H1 (cell line): ENCODE measurements at regions not wholly inside any gene's neighbourhood (a gene's known extent, or its start where the extent isn't known, plus 50 kb on each side); places are given as distances from the start of the nearest gene placed in this dataset.

Experiments used
- CTCF ChIA-PET: fragments of 300-600 bp; sonication (Branson Sonifier 250); formaldehyde crosslinking; loops from one replicate; lab custom pipeline; 2021; ENCODE audit not compliant: partially characterized antibody; lab: Charles Lee
- POLR2A ChIA-PET: fragments of 300-600 bp; sonication (Branson Sonifier 250); formaldehyde crosslinking; loops from one replicate; lab custom pipeline; 2021; ENCODE audit warnings: inconsistent platforms; ENCODE audit not compliant: partially characterized antibody; lab: Charles Lee
- DNase-seq, 2 experiments: peaks; one replicate each; pipeline versions ENCODE4 v3.0.0 to v3.0.0-alpha.2; 2010 to 2022; ENCODE audit warnings: low spot score in 2 of 2, low read depth in 1 of 2, mixed read lengths in 1 of 2
- FAIRE-seq: peaks from 2 replicates; lab custom pipeline; 2011; peaks lifted over from hg19 to GRCh38; lab: Jason Lieb, UNC
- H2AFZ ChIP-seq: 2 replicates; pipeline ENCODE4 v1.8.1; 2012; ENCODE audit warnings: low read length, inconsistent platforms
- H2AK5ac ChIP-seq: 2 replicates; pipeline ENCODE4 v1.6.1; 2013; ENCODE audit warnings: low read depth, low read length
- H2BK120ac ChIP-seq: replicated peaks from 2 replicates; pipeline ENCODE3; 2013; ENCODE audit warnings: low read depth, low read length, inconsistent platforms
- H2BK12ac ChIP-seq: 2 replicates; pipeline ENCODE4 v1.6.1; 2013; ENCODE audit warnings: low read depth, low read length
- H2BK15ac ChIP-seq: 2 replicates; pipeline ENCODE4 v1.6.1; 2013; ENCODE audit warnings: low read length
- H2BK20ac ChIP-seq: 2 replicates; pipeline ENCODE4 v1.6.1; 2013; ENCODE audit warnings: low read length
- H2BK5ac ChIP-seq: 2 replicates; pipeline ENCODE4 v1.6.1; 2013; ENCODE audit warnings: low read depth, low read length
- H3K14ac ChIP-seq: 2 replicates; pipeline ENCODE4 v1.6.1; 2013; ENCODE audit warnings: inconsistent platforms; ENCODE audit not compliant: insufficient read length
- H3K18ac ChIP-seq: 2 replicates; pipeline ENCODE4 v1.6.1; 2013; ENCODE audit warnings: low read length; ENCODE audit errors: extremely low read depth
- H3K23ac ChIP-seq: 2 replicates; pipeline ENCODE4 v1.6.1; 2013; ENCODE audit warnings: inconsistent platforms; ENCODE audit not compliant: insufficient read length
- H3K23me2 ChIP-seq: 2 replicates; pipeline ENCODE4 v1.6.1; 2013; ENCODE audit warnings: low read depth, low read length
- H3K27ac ChIP-seq: 2 replicates; pipeline ENCODE4 v1.6.1; 2011; ENCODE audit warnings: low read depth, low read length, inconsistent platforms
- H3K27me3 ChIP-seq, 4 experiments: replicated peaks in 1 of 4; 1 replicate in 1 of 4; 2 replicates in 3 of 4; pipeline versions ENCODE4 v1.6.1 to v1.8.1; 2011 to 2013; ENCODE audit warnings: low read length in 3 of 4, mild to moderate bottlenecking in 3 of 4, inconsistent platforms in 2 of 4, mixed read lengths in 2 of 4, moderate library complexity in 1 of 4; ENCODE audit not compliant: control insufficient read depth in 3 of 4, insufficient read depth in 3 of 4; ENCODE audit errors: extremely low read depth in 1 of 4
- H3K36me3 ChIP-seq, 4 experiments: 2 replicates each; pipeline versions ENCODE4 v1.6.1 to v1.8.1; 2011 to 2013; ENCODE audit warnings: mild to moderate bottlenecking in 4 of 4, low read length in 3 of 4, moderate library complexity in 2 of 4, control low read depth in 1 of 4, inconsistent platforms in 1 of 4; ENCODE audit not compliant: insufficient read depth in 4 of 4, control insufficient read depth in 2 of 4
- H3K4ac ChIP-seq: replicated peaks from 2 replicates; pipeline ENCODE3; 2013; ENCODE audit warnings: low read length, low read depth, mixed read lengths, inconsistent platforms; ENCODE audit not compliant: insufficient read length
- H3K4me1 ChIP-seq, 4 experiments: replicated peaks in 1 of 4; 1 replicate in 1 of 4; 2 replicates in 3 of 4; pipeline versions ENCODE4 v1.6.1 to v1.8.1; 2011 to 2013; ENCODE audit warnings: low read length in 3 of 4, inconsistent platforms in 2 of 4, mixed read lengths in 1 of 4; ENCODE audit not compliant: insufficient read depth in 4 of 4, control insufficient read depth in 3 of 4
- H3K4me2 ChIP-seq, 2 experiments: 2 replicates each; pipeline versions ENCODE4 v1.6.1 to v1.8.1; 2011 to 2013; ENCODE audit warnings: low read depth in 2 of 2, low read length in 2 of 2, control low read depth in 1 of 2, inconsistent platforms in 1 of 2, mild to moderate bottlenecking in 1 of 2; ENCODE audit not compliant: insufficient read depth in 1 of 2
- H3K4me3 ChIP-seq, 4 experiments: fragments of 200-600, 300-600 bp in 1 of 4; sonication (generic), shearing (Covaris generic), sonication (Bioruptor Twin) in 1 of 4; 2 replicates each; pipeline versions ENCODE4 v1.5.1 to v1.8.1; 2011 to 2016; ENCODE audit warnings: low read length in 4 of 4, low read depth in 3 of 4, control low read depth in 2 of 4, inconsistent platforms in 2 of 4, mild to moderate bottlenecking in 2 of 4, mixed read lengths in 1 of 4, moderate library complexity in 1 of 4; ENCODE audit not compliant: insufficient read depth in 2 of 4; ENCODE audit errors: extremely low read depth in 1 of 4
- H3K56ac ChIP-seq: replicated peaks from 2 replicates; pipeline ENCODE3; 2013; ENCODE audit warnings: low read depth, mild to moderate bottlenecking, mixed read lengths, low read length, inconsistent platforms; ENCODE audit not compliant: insufficient read length
- H3K79me1 ChIP-seq: 2 replicates; pipeline ENCODE4 v1.6.1; 2013; ENCODE audit warnings: low read depth, low read length, control low read depth
- H3K79me2 ChIP-seq, 2 experiments: 2 replicates each; pipeline versions ENCODE4 v1.6.1 to v1.8.1; 2012 to 2013; ENCODE audit warnings: low read length in 2 of 2, mild to moderate bottlenecking in 2 of 2, inconsistent platforms in 1 of 2; ENCODE audit not compliant: insufficient read depth in 2 of 2, control insufficient read depth in 1 of 2
- H3K9ac ChIP-seq, 4 experiments: replicated peaks in 1 of 4; 1 replicate in 1 of 4; 2 replicates in 3 of 4; pipeline versions ENCODE4 v1.6.1 to v1.8.1; 2011 to 2013; ENCODE audit warnings: low read depth in 3 of 4, low read length in 3 of 4, control low read depth in 2 of 4, mild to moderate bottlenecking in 2 of 4, moderate library complexity in 2 of 4, inconsistent platforms in 1 of 4; ENCODE audit errors: extremely low read depth in 1 of 4
- H3K9me3 ChIP-seq, 2 experiments: 2 replicates each; pipeline versions ENCODE4 v1.6.1 to v1.8.1; 2012 to 2013; ENCODE audit warnings: mild to moderate bottlenecking in 2 of 2, moderate library complexity in 2 of 2, control low read depth in 1 of 2, inconsistent platforms in 1 of 2, low read depth in 1 of 2, low read length in 1 of 2, mixed read lengths in 1 of 2; ENCODE audit not compliant: insufficient read depth in 2 of 2
- H4K20me1 ChIP-seq, 2 experiments: replicated peaks in 1 of 2; 2 replicates each; pipeline versions ENCODE3 to v1.8.1; 2011 to 2013; ENCODE audit warnings: inconsistent platforms in 2 of 2, low read length in 2 of 2, mild to moderate bottlenecking in 1 of 2; ENCODE audit not compliant: insufficient read depth in 2 of 2, control insufficient read depth in 1 of 2
- H4K5ac ChIP-seq: 2 replicates; pipeline ENCODE4 v1.6.1; 2013; ENCODE audit warnings: low read length, low read depth, mixed read lengths, inconsistent platforms; ENCODE audit not compliant: insufficient read length
- H4K8ac ChIP-seq: 2 replicates; pipeline ENCODE4 v1.8.0; 2013; ENCODE audit warnings: mild to moderate bottlenecking, moderate library complexity, low read length, inconsistent platforms; ENCODE audit not compliant: insufficient read depth; ENCODE audit errors: extremely low read depth
- H4K91ac ChIP-seq: replicated peaks from 2 replicates; pipeline ENCODE3; 2013; ENCODE audit warnings: low read length, mixed read lengths, inconsistent platforms; ENCODE audit not compliant: insufficient read length
- ASH2L ChIP-seq: fragments of 200-600, 300-600 bp; sonication (generic); IDR thresholded peaks from one replicate; pipeline ENCODE4 v1.7.1; 2017; ENCODE audit warnings: low read length
- CBX8 ChIP-seq: fragments of 300-800, 300-1000 bp; sonication (generic); IDR thresholded peaks from 2 replicates; pipeline ENCODE4 v1.7.1; 2016; ENCODE audit warnings: low read depth, low read length, borderline replicate concordance
- CEBPB ChIP-seq: IDR thresholded peaks from 2 replicates; pipeline ENCODE4 v1.6.1; 2012; ENCODE audit warnings: low read depth, low read length
- CHD2 ChIP-seq: IDR thresholded peaks from 2 replicates; pipeline ENCODE4 v1.6.1; 2012; ENCODE audit warnings: low read length, improper control_type of control experiment
- EP300 ChIP-seq, 2 experiments: IDR thresholded peaks; 1 replicate in 1 of 2; 2 replicates in 1 of 2; pipeline ENCODE4 v1.6.1; 2011 to 2012; ENCODE audit warnings: low read depth in 2 of 2, low read length in 2 of 2, mild to moderate bottlenecking in 2 of 2, borderline replicate concordance in 1 of 2, inconsistent platforms in 1 of 2, moderate library complexity in 1 of 2
- GABPA ChIP-seq: IDR thresholded peaks from 2 replicates; pipeline ENCODE4 v1.6.1; 2011; ENCODE audit warnings: mild to moderate bottlenecking, low read length, moderate library complexity, borderline replicate concordance; ENCODE audit not compliant: insufficient read depth
- JUN ChIP-seq: IDR thresholded peaks from 2 replicates; pipeline ENCODE4 v1.6.1; 2011; ENCODE audit warnings: low read depth, mild to moderate bottlenecking, improper control_type of control experiment, low read length
- KDM4A ChIP-seq: IDR thresholded peaks from one replicate; pipeline ENCODE4 v1.7.1; 2012; ENCODE audit warnings: low read depth, mild to moderate bottlenecking, moderate library complexity, low read length, inconsistent platforms; ENCODE audit not compliant: severe bottlenecking
- KDM5A ChIP-seq: fragments of 200-600 bp; IDR thresholded peaks from 2 replicates; pipeline ENCODE4 v1.7.1; 2012; ENCODE audit warnings: mild to moderate bottlenecking, low read length, inconsistent platforms, mixed read lengths
- POLR2A ChIP-seq, 2 experiments: IDR thresholded peaks; 1 replicate in 1 of 2; 2 replicates in 1 of 2; pipeline ENCODE4 v1.6.1; 2011; ENCODE audit warnings: low read depth in 2 of 2, low read length in 2 of 2, mild to moderate bottlenecking in 2 of 2; ENCODE audit errors: control extremely low read depth in 1 of 2
- RBBP5 ChIP-seq: IDR thresholded peaks from 2 replicates; pipeline ENCODE4 v1.7.1; 2012; ENCODE audit warnings: low read depth, mild to moderate bottlenecking, inconsistent platforms, low read length, moderate library complexity, borderline replicate concordance
- SP2 ChIP-seq: IDR thresholded peaks from 2 replicates; pipeline ENCODE4 v1.6.1; 2012; ENCODE audit warnings: mild to moderate bottlenecking, low read length, inconsistent platforms
- TBP ChIP-seq: IDR thresholded peaks from 2 replicates; pipeline ENCODE4 v1.6.1; 2011; ENCODE audit warnings: low read depth, low read length, improper control_type of control experiment
- TCF12 ChIP-seq: IDR thresholded peaks from 2 replicates; pipeline ENCODE4 v1.6.1; 2011; ENCODE audit warnings: low read depth, mild to moderate bottlenecking, low read length
- WGBS, 2 experiments: shearing (Covaris generic) in 1 of 2; methylation state at CpG; one replicate each; pipeline versions ENCODE4 v1.1.6 to v1.1.7; 2013 to 2015; ENCODE audit warnings: low lambda C conversion rate in 2 of 2, mixed read lengths in 2 of 2, inconsistent platforms in 1 of 2, low coverage in 1 of 2, missing lambda C conversion rate in 1 of 2; ENCODE audit not compliant: insufficient replicate concordance in 2 of 2, insufficient coverage in 1 of 2, insufficient read length in 1 of 2; ENCODE audit errors: extremely low coverage in 1 of 2, missing lambda C conversion rate in 1 of 2; 5-methylcytosine and 5-hydroxymethylcytosine counted together
- TF ChIP-seq, protein P1 (sequence below): IDR thresholded peaks from 2 replicates; pipeline ENCODE4 v1.6.1; 2012; ENCODE audit warnings: inconsistent platforms

DNA sequence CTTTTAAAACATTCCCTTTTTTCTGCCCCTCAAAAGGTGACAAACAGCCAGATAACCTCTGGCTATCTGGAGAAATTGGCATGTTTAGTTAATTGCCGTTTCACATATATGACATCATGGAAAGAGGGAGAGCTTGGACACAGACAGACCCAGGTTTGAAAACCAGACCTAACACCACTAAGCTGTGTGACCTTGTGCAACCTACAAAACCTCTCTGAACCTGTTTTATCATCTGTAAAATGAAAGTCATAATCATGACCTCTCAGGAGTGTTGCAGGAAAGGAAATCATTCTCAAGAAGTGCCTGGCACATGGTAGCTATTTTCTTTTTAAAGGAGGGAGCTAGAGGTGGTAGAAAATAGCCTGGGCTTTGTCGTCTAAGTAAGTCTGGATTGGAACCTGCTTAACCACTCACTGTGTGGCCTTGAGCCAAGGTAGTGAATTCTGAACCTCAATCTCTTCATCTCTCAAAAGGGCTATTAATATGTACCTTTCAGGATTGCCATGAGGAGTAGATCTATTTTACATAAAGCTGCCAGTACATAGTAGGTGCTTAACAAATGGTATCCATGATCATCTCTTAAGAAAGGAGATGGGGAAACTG, 363.5 kb downstream of the BCOR start:
- Histone ChIP-seq H2BK15ac (no peak overlapping the region), H2BK20ac (no peak overlapping the region), H3K36me3 (no peaks in the 10 kb centered on the region), H3K27ac (no peak overlapping the region), H4K20me1 (no peaks in the 10 kb centered on the region), H3K79me2 (no peaks in the 10 kb centered on the region), H4K5ac (no peak overlapping the region), H3K79me1 (no peaks in the 10 kb centered on the region), H3K18ac (no peak overlapping the region), H3K4ac (no peak overlapping the region), H2BK12ac (no peak overlapping the region), H2BK120ac (no peak overlapping the region), H2AFZ (no peak overlapping the region), H3K27me3 (no peaks in the 10 kb centered on the region), H3K56ac (no peak overlapping the region), H3K9me3 (no peaks in the 10 kb centered on the region), H2BK5ac (no peak overlapping the region), H3K4me2 (no peak overlapping the region), H3K23ac (no peak overlapping the region), H2AK5ac (no peak overlapping the region), H4K91ac (no peak overlapping the region), H3K4me1 (peaks cover 0 to 17% (median 12%) of the 10 kb centered on the region in 4 experiments; a peak in 4 of 7 replicates), H3K23me2 (peaks cover 2% of the 10 kb centered on the region; the same call in 1 of the 2 replicates), H3K9ac (no peak overlapping the region), H4K8ac (no peak overlapping the region), H3K4me3 (no peak overlapping the region), H3K14ac (no peak overlapping the region)
- ChIA-PET POLR2A (no interaction called here), CTCF (interaction anchor here (1.2 kb wide), 2 partner anchors 15 to 62 kb away, joined by 3 read pairs; no protein-coding TSS in a partner anchor)
- no peak for FAIRE-seq
- WGBS, 2 experiments, result 100% methylated on average over 1 of the region's 2 CpGs; no CpG with 5 or more reads in 1 of the 2 experiments
- no peak for DNase-seq
- TF ChIP-seq, protein P1, sequence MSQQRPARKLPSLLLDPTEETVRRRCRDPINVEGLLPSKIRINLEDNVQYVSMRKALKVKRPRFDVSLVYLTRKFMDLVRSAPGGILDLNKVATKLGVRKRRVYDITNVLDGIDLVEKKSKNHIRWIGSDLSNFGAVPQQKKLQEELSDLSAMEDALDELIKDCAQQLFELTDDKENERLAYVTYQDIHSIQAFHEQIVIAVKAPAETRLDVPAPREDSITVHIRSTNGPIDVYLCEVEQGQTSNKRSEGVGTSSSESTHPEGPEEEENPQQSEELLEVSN, result no peak
- TF ChIP-seq CBX8 (no peak), TBP (no peak), GABPA (no peak), RBBP5 (no peak), ASH2L (no peak), KDM5A (no peak), KDM4A (no peak), CHD2 (no peak), CEBPB (no peak), TCF12 (no peak), POLR2A (IDR thresholded peaks at IDR 0.05; ENCODE audit: control extremely low read depth in 1 of 2, low read depth in 2 of 2, low read length in 2 of 2) (no peak), EP300 (IDR thresholded peaks at IDR 0.05; ENCODE audit: borderline replicate concordance in 1 of 2, low read depth in 2 of 2, low read length in 2 of 2) (no peak), SP2 (no peak), JUN (no peak)
